GM12878 (cell line): ENCODE measurements at regions not wholly inside any gene's neighbourhood (a gene's known extent, or its start where the extent isn't known, plus 50 kb on each side); places are given as distances from the start of the nearest gene placed in this dataset.

Source experiments
- ATAC-seq: fragments of 200-7000 bp; cut with Tn5 transposase; 3 replicates; pipeline ENCODE4 v1.9.1; 2020; ENCODE audit warnings: mild to moderate bottlenecking, moderate library complexity
- BruUV-seq: library from RNA; stranded (reverse); fragments of 400-500 nt; replicated peaks from 2 replicates; lab custom pipeline; 2021; lab: Mats Ljungman, UMichigan
- CTCF ChIA-PET: fragments of 300-600 bp; sonication (Branson Sonifier 250); formaldehyde crosslinking; extraction: SDS; loops from one replicate; lab custom pipeline; 2021; ENCODE audit warnings: inconsistent platforms; lab: Yijun Ruan, JAX
- POLR2A ChIA-PET: fragments of 350-600 bp; formaldehyde crosslinking; extraction: SDS; loops from one replicate; lab custom pipeline; 2021; ENCODE audit warnings: inconsistent platforms; lab: Charles Lee
- RAD21 ChIA-PET: fragments of 300-600 bp; sonication (Branson Sonifier 250); formaldehyde crosslinking; loops from one replicate; lab custom pipeline; 2023; ENCODE audit warnings: antibody characterized with exemption; ENCODE audit not compliant: unreplicated experiment; lab: Charles Lee
- SMC1A ChIA-PET: fragments of 300-600 bp; sonication (Branson Sonifier 250); formaldehyde crosslinking; loops from one replicate; lab custom pipeline; 2023; ENCODE audit not compliant: unreplicated experiment, uncharacterized antibody; lab: Charles Lee
- DNase-seq: peaks from one replicate; pipeline ENCODE4 v3.0.0-alpha.2; 2011; ENCODE audit warnings: low read depth, low spot score
- FAIRE-seq: peaks from 3 replicates; lab custom pipeline; 2011; peaks lifted over from hg19 to GRCh38; lab: Jason Lieb, UNC
- H2AFZ ChIP-seq: 2 replicates; pipeline ENCODE4 v1.6.0; 2011; ENCODE audit warnings: low read depth, low read length, control low read depth; ENCODE audit not compliant: control insufficient read depth
- H3K27ac ChIP-seq: 2 replicates; pipeline ENCODE4 v1.5.1; 2011; ENCODE audit warnings: control low read depth; ENCODE audit not compliant: control insufficient read depth, insufficient read depth
- H3K27me3 ChIP-seq, 2 experiments: replicated peaks in 1 of 2; 2 replicates each; pipeline versions ENCODE4 v1.6.0 to v1.6.1; 2011; ENCODE audit warnings: low read length in 1 of 2; ENCODE audit not compliant: control insufficient read depth in 2 of 2, insufficient read depth in 2 of 2
- H3K36me3 ChIP-seq, 2 experiments: 2 replicates each; pipeline ENCODE4 v1.5.1; 2011; ENCODE audit warnings: low read length in 1 of 2; ENCODE audit not compliant: control insufficient read depth in 2 of 2, insufficient read depth in 2 of 2
- H3K4me1 ChIP-seq: 2 replicates; pipeline ENCODE4 v1.6.1; 2011; ENCODE audit warnings: mild to moderate bottlenecking, low read length, moderate library complexity, mixed read lengths; ENCODE audit not compliant: control insufficient read depth, insufficient read depth
- H3K4me2 ChIP-seq: 2 replicates; pipeline ENCODE4 v1.6.0; 2011; ENCODE audit warnings: control low read depth; ENCODE audit not compliant: control insufficient read depth, insufficient read depth
- H3K4me3 ChIP-seq: fragments of 200-600 bp; sonication (generic); 2 replicates; pipeline ENCODE4 v1.5.1; 2016
- H3K79me2 ChIP-seq: 2 replicates; pipeline ENCODE4 v1.6.0; 2011; ENCODE audit warnings: low read length; ENCODE audit not compliant: control insufficient read depth, insufficient read depth
- H3K9ac ChIP-seq: 2 replicates; pipeline ENCODE4 v1.8.0; 2011; ENCODE audit warnings: low read length, control low read depth, mixed read lengths; ENCODE audit not compliant: control insufficient read depth, insufficient read depth
- H3K9me3 ChIP-seq: replicated peaks from 3 replicates; pipeline ENCODE4 v1.5.1; 2011; ENCODE audit warnings: mild to moderate bottlenecking, low read length; ENCODE audit not compliant: control insufficient read depth, insufficient read depth
- H4K20me1 ChIP-seq: 2 replicates; pipeline ENCODE4 v1.6.0; 2011; ENCODE audit not compliant: control insufficient read depth, insufficient read depth
- CHD4 ChIP-seq: fragments of 200-600 bp; sonication (generic); IDR thresholded peaks from 2 replicates; pipeline ENCODE4 v1.6.1; 2016; ENCODE audit warnings: mild to moderate bottlenecking
- HDGF ChIP-seq: fragments of 450-650 bp; IDR thresholded peaks from 2 replicates; pipeline ENCODE4 v1.6.1; 2016; ENCODE audit warnings: antibody characterized with exemption
- IKZF1 ChIP-seq: fragments of 450-650 bp; conservative IDR thresholded peaks from 2 replicates; pipeline ENCODE4 v1.6.1; 2017; ENCODE audit warnings: antibody characterized with exemption, mild to moderate bottlenecking
- LARP7 ChIP-seq: fragments of 450-650 bp; IDR thresholded peaks from 2 replicates; pipeline ENCODE4 v1.6.1; 2017; ENCODE audit warnings: mild to moderate bottlenecking
- MYB ChIP-seq: fragments of 150-350 bp; IDR thresholded peaks from 2 replicates; pipeline ENCODE4 v1.6.1; 2014; ENCODE audit warnings: mild to moderate bottlenecking, low read depth, low read length, borderline replicate concordance
- MYC ChIP-seq: IDR thresholded peaks from 2 replicates; pipeline ENCODE4 v1.6.1; 2011; ENCODE audit warnings: mild to moderate bottlenecking, low read length, moderate library complexity, inconsistent platforms; ENCODE audit not compliant: insufficient read depth, insufficient replicate concordance, insufficient read length, severe bottlenecking
- NR2C1 ChIP-seq: fragments of 450-650 bp; IDR thresholded peaks from 2 replicates; pipeline ENCODE4 v1.6.1; 2017; ENCODE audit warnings: antibody characterized with exemption, mild to moderate bottlenecking, moderate library complexity
- NR2F1 ChIP-seq: fragments of 450-650 bp; conservative IDR thresholded peaks from 2 replicates; pipeline ENCODE4 v1.6.1; 2017; ENCODE audit warnings: mild to moderate bottlenecking
- PAX8 ChIP-seq: fragments of 450-650 bp; IDR thresholded peaks from 2 replicates; pipeline ENCODE4 v1.6.1; 2017; ENCODE audit warnings: mild to moderate bottlenecking, moderate library complexity
- POLR2A ChIP-seq: IDR thresholded peaks from 2 replicates; pipeline ENCODE4 v1.6.1; 2011; ENCODE audit warnings: low read depth, mild to moderate bottlenecking, low read length
- SMAD1 ChIP-seq: fragments of 450-650 bp; IDR thresholded peaks from 2 replicates; pipeline ENCODE4 v1.6.1; 2018; ENCODE audit warnings: mild to moderate bottlenecking, low read depth; ENCODE audit not compliant: partially characterized antibody
- SMC3 ChIP-seq: IDR thresholded peaks from 2 replicates; pipeline ENCODE4 v1.6.1; 2011; ENCODE audit warnings: low read length, improper control_type of control experiment, borderline replicate concordance
- SPI1 ChIP-seq: IDR thresholded peaks from 2 replicates; pipeline ENCODE4 v1.6.1; 2011; ENCODE audit warnings: low read depth, mild to moderate bottlenecking, low read length, moderate library complexity, borderline replicate concordance; ENCODE audit not compliant: insufficient read depth
- WGBS: methylation state at CpG from one replicate; pipeline ENCODE4 v1.1.6; 2016; ENCODE audit warnings: low lambda C conversion rate; ENCODE audit not compliant: insufficient replicate concordance, insufficient coverage; ENCODE audit errors: missing lambda C conversion rate; 5-methylcytosine and 5-hydroxymethylcytosine counted together
- in situ Hi-C: fragments of 300-500 bp; cut with MboI; formaldehyde crosslinking; loops from 9 replicates; pipeline ENCODE4 v1.14.3; 2018; ENCODE audit warnings: mixed read lengths
- intact Hi-C: fragments of 100-400 bp; cut with micrococcal nuclease; formaldehyde crosslinking; loops from one replicate; pipeline ENCODE4 v1.14.2; 2022; ENCODE audit not compliant: unreplicated experiment
- TF ChIP-seq, protein P1 (sequence below): fragments of 450-650 bp; IDR thresholded peaks from 2 replicates; pipeline ENCODE4 v1.6.1; 2017; ENCODE audit warnings: mild to moderate bottlenecking, moderate library complexity

- no peak overlapping the region for H3K27ac ChIP-seq
- ChIA-PET RAD21 (no interaction called here), CTCF (interaction anchor here (1.2 kb wide), 1 partner anchor 165 kb away, joined by 3 read pairs; no protein-coding TSS in a partner anchor), POLR2A (no interaction called here), SMC1A (no interaction called here)
- no peak overlapping the region for H3K9ac ChIP-seq
- FAIRE-seq = no peak
- H3K36me3 ChIP-seq = no peaks in the 10 kb centered on the region
- no peak overlapping the region for H2AFZ ChIP-seq
- in situ Hi-C loops (no loop called here), intact Hi-C loops (no loop called here)
- peaks cover 11% of the 10 kb centered on the region for H3K4me1 ChIP-seq
- no peaks in the 10 kb centered on the region for H3K27me3 ChIP-seq
- 25% methylated on average over 3 of the region's 3 CpGs for WGBS
- no peaks in the 10 kb centered on the region; the same call in 1 of the 2 replicates for H4K20me1 ChIP-seq
- H3K9me3 ChIP-seq = no peaks in the 10 kb centered on the region; the same call in 2 of the 3 replicates
- no peak overlapping the region for H3K4me2 ChIP-seq
- peak; percentile 33 for ATAC-seq
- no peak for TF ChIP-seq SMC3
- TF ChIP-seq SMAD1 = no peak
- no peak for TF ChIP-seq MYB
- peak; percentile 64; the same call in 1 of the 2 replicates for TF ChIP-seq NR2F1
- TF ChIP-seq MYC = no peak
- TF ChIP-seq POLR2A = no peak
- TF ChIP-seq CHD4 = no peak
- TF ChIP-seq LARP7 = no peak
- TF ChIP-seq HDGF = no peak
- TF ChIP-seq NR2C1 = 0 out of 2 replicates have a peak, but pooled peaks have one; percentile 19
- TF ChIP-seq SPI1 = no peak
- TF ChIP-seq PAX8 = no peak
- TF ChIP-seq, protein P1, sequence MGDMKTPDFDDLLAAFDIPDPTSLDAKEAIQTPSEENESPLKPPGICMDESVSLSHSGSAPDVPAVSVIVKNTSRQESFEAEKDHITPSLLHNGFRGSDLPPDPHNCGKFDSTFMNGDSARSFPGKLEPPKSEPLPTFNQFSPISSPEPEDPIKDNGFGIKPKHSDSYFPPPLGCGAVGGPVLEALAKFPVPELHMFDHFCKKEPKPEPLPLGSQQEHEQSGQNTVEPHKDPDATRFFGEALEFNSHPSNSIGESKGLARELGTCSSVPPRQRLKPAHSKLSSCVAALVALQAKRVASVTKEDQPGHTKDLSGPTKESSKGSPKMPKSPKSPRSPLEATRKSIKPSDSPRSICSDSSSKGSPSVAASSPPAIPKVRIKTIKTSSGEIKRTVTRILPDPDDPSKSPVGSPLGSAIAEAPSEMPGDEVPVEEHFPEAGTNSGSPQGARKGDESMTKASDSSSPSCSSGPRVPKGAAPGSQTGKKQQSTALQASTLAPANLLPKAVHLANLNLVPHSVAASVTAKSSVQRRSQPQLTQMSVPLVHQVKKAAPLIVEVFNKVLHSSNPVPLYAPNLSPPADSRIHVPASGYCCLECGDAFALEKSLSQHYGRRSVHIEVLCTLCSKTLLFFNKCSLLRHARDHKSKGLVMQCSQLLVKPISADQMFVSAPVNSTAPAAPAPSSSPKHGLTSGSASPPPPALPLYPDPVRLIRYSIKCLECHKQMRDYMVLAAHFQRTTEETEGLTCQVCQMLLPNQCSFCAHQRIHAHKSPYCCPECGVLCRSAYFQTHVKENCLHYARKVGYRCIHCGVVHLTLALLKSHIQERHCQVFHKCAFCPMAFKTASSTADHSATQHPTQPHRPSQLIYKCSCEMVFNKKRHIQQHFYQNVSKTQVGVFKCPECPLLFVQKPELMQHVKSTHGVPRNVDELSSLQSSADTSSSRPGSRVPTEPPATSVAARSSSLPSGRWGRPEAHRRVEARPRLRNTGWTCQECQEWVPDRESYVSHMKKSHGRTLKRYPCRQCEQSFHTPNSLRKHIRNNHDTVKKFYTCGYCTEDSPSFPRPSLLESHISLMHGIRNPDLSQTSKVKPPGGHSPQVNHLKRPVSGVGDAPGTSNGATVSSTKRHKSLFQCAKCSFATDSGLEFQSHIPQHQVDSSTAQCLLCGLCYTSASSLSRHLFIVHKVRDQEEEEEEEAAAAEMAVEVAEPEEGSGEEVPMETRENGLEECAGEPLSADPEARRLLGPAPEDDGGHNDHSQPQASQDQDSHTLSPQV = no peak
- no peak for TF ChIP-seq IKZF1
- no TSS peak for BruUV-seq
- no peak for DNase-seq
- no peak overlapping the region for H3K4me3 ChIP-seq
- no peaks in the 10 kb centered on the region for H3K79me2 ChIP-seq
These were observed 73.0 kb upstream of the YWHAQ start for GRCh38 chr2:9703701-9704221.
